Uterus (tissue), 2 donors: ENCODE measurements at regions not wholly inside any gene's neighbourhood (a gene's known extent, or its start where the extent isn't known, plus 50 kb on each side); places are given as distances from the start of the nearest gene placed in this dataset.

Experiments used
- CTCF ChIP-seq, 4 experiments: fragments of 200-600 bp in 2 of 4; fragments of 450-650 bp in 2 of 4; sonication (generic) in 2 of 4; IDR thresholded peaks; one replicate each; pipeline ENCODE4 v1.5.1; 2016 to 2019; ENCODE audit warnings: antibody characterized with exemption in 4 of 4, mild to moderate bottlenecking in 2 of 4, moderate library complexity in 1 of 4
- POLR2A ChIP-seq, 2 donors: fragments of 450-650 bp; IDR thresholded peaks; one replicate each; pipeline ENCODE4 v1.6.1; 2016; ENCODE audit warnings: antibody characterized with exemption in 2 of 2, mild to moderate bottlenecking in 1 of 2, moderate library complexity in 1 of 2

- TF ChIP-seq CTCF (IDR thresholded peaks at IDR 0.05) (no peak), POLR2A (IDR thresholded peaks at IDR 0.05) (no peak)
Observed at GRCh38 chr17:5919089-5919488, 151.1 kb upstream of the WSCD1 start.
